GM19463 (cell line): ENCODE measurements at regions not wholly inside any gene's neighbourhood (a gene's known extent, or its start where the extent isn't known, plus 50 kb on each side); places are given as distances from the start of the nearest gene placed in this dataset.

Experiments
- ATAC-seq: cut with Tn5 transposase; IDR thresholded peaks from one replicate; pipeline ENCODE4 v1.9.1; 2021; ENCODE audit warnings: mild to moderate bottlenecking, moderate library complexity; ENCODE audit not compliant: unreplicated experiment

DNA sequence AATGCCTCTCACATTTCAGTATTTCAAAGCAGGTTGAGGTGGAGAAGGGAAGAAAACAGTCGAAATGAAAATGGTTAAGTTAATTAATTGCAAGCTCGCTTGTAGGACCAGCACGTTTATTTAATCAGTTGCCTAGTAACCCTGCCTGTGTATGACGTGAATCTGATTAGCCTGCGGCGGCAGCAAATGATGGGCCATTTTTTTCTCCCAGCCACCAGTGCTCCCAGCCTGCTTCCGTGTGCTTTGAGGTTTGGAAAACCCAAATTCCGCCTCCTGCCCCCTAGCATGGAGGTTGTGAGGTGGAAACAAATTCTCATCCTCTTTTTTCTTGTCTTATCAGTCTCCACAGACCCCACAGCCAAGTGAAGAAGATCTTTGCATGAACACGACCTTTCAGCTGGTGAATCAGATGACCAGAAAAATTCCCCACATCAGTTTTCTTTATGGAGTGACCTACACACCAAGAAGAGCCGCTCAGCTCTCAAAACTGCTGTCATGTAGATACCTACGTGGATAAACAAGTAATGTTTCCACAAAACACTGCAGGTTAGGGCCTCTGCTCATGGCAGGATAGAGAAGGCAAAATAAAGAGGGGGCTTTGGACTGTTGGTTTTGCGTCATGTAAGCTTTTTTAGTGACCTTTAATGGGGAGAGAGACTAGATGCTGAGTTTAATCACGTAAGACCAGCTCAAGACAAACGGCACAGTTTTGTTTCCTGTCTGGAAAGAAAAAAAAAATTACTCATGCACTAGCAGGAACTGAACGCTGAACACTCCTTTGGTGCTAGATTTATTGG, 572.9 kb upstream of the NOX3 start:
- ATAC-seq, result no peak

DNA sequence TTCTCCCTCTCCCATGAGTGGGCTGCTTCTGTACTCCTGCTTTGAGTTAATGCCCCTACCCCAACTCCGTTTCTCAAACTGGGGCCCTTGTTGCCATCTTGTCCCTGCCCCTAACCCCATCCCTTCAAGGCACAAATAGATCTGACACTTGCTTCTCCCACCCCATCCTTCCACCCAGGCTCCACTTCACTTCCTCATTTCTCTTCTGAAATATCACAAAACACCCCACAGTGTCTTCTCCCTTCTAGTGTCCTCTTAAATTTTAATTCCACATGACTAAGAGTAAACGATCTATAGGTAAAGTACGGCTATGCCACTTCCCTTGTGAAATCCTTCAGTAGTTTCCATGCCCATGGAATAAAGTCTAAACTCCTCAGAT, 571.6 kb upstream of the NOX3 start:
- ATAC-seq, result no peak

DNA sequence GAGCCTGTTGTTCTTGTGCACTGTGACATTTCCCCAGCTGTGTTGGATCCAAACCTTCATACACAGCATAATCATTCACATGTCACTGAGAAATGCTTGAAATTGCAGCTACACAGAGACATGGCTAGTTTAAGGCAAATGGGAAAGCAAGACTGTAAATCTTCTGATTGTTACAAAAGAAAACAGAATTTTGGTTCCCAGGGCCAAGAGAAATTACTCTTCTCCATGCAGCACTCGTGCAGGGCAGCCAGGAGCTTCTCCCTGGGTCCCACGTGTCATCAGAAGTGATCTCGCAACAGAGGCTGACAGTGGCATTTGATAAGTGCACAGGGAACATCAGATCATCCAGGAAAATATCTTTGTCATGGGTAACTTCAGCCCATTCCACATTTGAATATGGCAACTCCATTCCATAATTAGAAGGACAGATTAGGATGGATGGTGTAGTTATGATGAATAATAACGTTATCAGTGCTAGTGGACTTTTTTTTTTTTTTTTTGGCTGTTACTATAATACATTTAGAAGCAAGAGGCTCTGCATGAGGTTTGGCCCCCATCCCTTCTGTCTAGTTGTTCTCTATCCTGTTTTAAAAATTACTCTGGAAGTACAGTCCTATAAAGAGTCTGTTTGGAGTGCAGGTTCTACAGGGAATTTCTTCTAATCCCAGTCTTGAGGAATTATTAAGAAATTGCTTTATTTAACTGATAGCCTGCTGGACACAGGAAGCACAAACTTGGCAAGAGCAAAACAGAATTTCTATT, 571.0 kb upstream of the NOX3 start:
- no peak for ATAC-seq

DNA sequence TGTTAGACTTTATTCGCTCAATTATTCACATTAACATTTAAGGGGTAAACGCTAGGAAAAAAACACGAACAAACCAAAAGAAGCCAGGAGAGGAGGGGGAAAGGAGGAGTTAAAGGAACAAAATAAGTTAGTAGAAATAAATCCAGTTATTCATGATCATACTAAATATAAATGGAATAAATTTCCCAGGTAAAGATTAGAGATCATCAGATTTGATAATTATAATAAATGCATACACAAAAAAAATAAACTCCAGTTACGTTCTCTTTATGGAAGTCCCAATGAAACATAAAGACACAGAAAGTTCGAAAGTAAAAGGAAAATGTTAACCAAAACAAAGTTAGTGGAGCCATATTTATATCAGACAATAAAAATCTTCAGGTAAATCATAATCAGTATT, 568.7 kb upstream of the NOX3 start:
- no peak for ATAC-seq

DNA sequence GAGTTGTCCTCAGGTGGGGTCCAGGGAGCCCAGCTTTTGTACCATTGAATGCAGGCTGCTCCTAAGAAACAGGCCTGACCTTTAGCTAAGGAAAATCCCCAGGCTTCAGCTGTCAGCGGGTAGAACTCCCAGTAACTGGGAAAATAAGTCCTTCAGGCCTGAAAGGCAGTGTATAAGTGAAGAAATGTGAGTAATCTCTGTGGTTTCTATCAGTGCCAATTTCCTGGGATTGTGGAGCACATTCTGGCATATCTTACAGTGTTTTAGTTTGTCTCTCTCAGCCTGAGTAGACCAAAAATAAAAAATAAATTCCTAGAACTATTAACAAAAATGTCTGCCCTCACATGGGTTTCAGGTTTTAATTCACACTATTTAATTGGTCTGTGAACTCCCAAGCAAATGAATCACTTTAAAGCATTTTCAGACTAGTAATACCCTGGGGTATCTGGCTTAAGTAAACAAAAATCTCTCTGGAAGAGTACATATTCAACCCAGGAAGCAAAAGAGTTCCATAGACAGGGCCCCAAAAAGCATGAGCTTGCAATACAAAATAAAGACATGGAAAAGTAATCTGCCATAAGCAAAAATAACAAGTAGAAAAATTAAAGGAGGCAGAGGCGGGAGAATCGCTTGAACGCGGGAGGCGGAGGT, 566.2 kb upstream of the NOX3 start:
- no peak for ATAC-seq

DNA sequence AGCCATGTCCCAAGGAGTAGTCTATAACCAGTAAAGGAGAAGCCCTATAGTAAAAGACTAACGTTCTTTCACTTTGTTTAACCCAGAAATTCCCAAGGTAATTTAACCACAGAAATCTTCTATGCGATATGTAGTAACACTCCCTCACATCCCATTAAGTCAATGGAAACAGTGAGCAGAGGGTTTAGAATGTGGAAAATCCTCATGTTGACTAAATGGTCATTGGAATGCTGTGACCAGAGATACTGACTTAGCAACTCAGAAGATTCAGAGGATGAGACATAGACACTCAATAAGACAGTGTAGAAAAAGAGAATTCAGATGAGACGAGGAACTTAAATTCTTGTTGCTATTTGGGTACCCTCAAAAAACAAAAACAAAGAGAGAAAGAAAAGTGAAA, 562.2 kb upstream of the NOX3 start:
- ATAC-seq, result no peak

DNA sequence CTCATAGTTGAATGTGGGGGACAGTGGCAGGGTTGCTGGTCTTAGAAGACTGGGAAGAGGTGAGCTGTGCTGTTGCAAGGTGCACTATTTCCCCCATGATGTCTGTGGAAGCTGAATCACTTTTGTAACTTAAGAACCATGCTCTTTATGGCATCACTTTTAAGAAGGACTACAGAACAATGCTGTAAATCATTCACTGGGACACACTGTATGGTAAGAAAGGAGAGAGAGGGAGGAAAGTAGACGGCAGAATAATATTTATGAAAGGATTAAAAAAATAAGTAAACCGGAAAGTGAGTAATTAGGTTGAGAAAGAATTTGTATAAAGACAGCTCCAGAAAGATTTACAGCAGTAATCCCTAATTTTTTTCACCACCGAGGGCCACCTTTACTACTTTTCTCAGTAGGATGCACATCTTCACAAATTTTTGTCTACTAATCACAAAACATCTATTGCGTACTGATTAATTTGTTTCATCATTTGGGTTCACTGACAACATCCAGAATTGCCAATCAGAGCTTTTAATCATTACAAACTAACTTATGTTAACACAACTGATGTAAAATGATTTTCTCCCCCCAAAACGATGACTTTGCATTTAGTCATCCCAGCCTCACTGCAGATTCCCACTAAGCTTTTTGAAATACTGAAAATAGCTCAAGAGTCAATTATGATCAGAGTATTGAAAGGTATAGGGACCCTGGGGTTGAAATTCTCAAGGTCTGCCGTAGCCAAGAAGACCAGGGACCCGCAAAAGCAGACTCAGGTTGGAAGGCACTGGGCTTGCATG, 560.7 kb upstream of the NOX3 start:
- ATAC-seq, result no peak

DNA sequence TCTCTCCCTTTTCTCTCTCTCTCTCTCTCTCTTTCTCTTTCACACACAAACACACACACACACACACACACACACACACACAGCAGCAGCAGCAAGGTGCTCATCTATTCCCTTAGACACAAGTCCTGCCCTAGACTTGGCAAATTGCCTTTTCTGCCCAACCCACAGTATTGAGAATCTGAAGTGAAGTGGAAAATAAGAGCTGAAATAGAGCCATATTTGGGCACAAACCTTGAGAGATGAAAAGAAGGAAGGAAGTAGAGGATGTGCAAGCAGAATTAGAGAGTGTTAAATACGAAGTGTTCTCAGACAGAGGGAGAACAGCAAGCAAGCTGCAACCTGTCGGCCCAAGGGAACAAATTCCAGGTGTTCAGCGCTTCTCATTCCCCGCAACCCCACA, 557.5 kb upstream of the NOX3 start:
- ATAC-seq, result no peak

DNA sequence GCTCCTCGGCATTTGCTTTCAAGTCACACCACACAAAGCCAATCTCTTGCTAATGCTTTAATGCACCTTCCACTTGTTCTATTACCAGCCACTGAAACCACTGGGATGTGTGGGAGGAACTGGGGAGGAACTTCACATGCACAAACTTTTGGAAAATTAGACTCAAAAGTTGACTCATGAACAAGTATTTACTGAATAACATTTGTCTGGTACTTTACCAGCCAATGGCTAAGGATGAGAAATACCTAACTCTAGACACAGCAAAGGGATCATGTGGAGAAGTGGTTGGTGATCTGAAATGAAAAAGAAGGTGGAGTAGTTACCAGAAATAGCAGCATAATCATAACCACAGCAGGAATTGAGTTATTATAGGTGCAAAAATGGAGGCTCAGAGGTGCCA, 554.0 kb upstream of the NOX3 start:
- ATAC-seq, result no peak

DNA sequence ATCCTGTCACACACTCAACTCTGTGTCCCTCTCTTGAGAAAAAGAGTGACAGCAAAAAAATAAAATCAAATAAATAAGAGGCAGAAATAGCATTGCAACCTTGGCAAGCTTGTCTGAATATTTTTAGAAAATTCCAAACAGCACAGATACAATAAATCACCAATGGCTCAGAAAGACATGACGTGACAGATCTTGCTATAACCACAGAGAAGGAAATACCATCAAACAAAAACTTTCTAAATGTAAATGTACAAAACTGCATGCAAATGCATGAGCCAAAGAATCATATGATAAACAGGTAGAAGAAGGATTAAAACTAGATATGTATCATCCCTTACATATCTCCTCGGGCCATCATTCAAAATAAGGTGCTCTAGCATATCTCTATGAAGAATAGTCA, 549.2 kb upstream of the NOX3 start:
- no peak for ATAC-seq

DNA sequence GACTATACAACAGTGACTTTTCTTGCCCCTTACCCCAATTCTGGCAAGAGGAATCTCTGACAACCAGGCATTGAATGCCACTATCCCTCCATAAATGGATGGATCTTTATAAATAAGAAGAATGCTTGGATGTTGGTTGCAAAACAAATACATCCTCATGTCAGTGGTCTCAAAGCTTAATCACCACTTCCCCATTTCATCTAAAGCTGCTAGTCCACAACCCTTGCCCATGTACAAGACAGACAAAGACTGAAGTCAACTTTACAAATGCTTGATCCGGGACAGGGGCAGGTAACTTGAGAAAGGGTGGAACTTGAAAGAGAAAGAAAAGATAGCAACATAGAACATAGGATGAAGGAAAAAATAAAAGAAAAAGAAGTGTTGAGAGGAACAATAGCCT, 540.5 kb upstream of the NOX3 start:
- ATAC-seq, result no peak

DNA sequence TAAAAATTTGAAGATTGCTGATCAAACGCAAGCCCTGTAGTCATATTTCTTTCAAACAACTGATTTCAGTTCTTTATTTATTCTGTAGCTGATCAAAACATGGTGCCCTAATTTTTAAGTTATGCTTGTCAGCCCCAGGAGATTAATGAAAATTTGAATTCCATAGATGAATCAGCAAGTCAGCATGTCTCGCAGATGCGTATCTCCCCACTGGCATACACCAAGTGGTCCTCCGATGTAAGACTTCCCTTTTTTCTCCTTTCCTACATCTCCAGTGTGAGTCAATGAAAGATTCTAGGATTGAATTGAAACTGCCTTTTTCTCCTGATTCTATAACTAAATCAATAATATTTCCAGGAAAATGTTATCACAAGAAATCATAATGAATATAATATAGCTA, 539.6 kb upstream of the NOX3 start:
- ATAC-seq, result no peak

DNA sequence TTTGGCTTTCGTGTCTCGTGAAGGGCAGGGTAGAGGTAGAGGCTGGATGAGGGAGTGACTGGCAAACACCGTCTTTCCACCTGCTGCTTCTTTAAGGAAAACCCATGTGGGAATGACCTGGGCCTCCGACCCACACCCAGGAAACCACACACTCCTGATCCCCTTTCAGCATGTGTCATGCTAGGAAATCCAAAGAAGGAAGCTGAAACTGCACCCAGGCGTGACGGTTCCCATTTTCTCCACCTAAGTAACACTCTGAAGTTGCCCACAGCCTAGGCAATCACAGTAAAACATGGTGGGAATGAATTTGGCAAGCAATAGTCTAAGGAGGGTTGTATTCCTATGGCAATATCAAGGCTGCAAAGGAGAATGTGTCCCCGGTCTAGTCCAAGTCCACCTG, 538.4 kb upstream of the NOX3 start:
- ATAC-seq, result no peak

DNA sequence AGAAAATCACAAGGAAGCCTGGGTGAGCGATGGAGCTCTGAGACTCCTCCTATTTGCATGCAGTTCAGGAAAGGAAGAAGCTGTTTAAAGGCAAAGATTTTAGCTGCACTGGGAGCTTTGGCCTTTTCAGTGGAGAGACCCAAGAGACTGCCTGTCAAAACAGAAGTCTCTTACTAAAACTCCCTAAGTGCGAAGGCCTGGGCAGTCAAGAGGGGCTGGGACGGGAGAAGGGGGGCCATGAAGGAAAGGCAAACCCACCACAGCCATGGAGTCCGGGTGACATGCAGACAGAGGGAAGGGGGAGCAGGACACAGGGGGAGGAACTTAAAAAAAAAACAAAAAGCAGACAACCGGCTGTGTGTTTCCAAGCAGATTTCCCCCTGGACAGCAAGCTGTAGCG, 537.6 kb upstream of the NOX3 start:
- no peak for ATAC-seq

DNA sequence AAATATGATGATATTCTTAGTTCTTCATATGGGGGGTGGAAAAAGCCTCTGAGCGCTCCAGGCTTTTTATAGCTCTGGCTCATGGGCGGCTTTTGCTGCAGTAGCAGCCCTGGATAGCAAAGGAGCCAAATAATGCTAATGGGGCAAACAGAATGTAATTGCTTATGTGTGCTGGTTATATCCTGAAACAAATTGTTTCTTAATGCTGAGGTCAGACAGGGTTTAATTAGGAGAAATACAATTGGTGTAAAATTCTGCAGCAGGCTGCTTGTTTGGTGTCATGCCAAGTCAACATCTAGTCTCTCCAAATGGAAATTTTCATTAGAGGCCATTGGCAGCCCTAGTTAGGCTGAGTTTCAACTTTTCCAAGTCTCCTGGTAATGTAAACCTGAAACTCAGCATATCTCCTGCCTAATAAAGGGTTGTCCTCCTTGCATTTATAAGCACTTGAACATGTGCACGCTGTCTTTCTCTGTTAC, 530.1 kb upstream of the NOX3 start:
- no peak for ATAC-seq

DNA sequence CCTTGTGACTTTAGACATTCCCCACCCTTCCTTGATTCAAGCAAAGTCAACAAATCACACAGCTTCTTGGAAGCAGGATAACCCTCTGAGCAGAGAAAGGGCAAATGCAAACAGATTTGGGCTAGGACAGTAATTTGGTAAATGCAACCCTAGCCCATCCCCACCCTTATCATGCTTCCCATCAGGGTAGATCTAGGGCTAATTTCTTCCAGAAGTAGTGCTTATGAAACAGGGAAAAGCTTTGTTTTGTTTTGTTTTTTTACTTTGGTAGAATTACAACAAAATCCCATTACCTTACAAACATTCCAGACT, 525.1 kb upstream of the NOX3 start:
- ATAC-seq, result no peak

DNA sequence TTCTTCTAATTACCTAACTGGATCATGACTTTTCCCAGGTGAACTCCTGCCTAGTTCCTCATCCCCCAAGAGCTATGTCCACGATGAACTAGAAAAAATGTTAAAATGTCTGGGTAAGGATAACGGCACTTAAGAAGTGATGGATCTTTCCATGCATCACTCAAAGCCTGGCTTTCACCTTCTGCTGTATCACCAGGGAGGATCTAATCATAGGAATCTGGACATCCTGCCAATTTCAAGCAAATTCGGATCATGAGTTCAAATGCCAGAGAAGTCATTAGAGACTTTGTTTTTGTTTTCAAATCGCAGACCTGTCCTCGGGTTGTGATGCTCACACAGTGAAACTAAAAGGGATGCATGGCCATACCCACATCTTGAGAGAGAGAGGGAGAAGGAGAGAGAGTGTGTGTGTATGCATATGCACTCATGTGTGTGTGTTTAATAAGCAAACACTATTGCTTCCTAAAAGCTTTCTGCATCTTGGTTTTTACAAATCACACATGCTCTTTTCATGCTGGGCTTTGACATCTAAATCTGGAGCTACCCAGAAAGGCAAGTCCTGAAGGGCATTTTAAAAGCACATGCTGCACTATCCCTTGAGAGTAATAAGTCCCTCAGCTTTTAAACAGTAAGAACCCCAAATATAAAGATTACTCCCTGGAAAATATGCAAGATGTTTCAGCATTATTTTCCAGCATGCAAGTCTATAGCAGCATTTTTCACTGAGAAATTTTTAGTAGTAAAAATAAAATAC, 524.6 kb upstream of the NOX3 start:
- ATAC-seq, result no peak

DNA sequence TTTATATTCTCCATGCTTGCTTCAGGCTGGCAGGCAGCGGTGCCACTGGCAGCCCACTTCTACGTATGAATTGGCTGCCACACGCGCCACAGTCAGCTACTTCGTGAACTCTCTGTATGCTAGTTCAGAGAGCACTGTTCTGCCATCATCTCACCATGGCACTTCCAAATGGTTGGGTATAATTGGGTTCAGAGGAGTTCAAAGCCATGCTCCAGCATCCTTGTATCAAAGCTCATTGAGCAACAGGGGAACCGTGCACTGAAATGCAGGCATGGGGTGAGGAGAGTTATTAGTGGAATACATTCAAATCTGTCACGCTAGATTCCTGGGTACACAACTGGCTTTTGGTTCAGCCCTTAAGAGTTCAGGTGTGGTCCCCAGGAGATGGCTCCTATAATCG, 519.9 kb upstream of the NOX3 start:
- ATAC-seq, result no peak

DNA sequence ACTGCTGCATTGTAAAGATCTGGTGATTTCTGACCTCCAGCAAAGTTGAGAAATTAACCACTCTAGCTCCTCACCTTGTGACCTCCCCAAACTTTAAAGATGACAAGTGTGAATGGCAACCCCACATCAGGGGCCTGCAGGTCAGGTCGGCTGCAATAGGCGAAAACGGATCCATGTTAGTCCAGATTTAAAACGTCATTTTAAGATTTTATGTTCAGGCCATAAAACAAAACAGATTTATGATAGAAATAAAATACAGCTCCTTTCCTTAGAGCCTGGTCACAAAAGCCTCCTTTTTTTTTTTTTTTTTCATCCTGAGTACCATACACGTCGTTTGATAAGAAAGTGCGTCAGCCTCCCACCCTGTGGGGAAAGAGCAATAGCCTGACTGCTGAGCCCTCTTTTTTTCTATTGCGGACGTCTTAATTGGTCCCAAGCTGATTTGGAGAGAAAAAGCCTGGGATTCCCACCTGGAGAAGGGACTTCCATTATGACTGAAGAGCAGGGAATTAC, 519.2 kb upstream of the NOX3 start:
- ATAC-seq, result no peak

DNA sequence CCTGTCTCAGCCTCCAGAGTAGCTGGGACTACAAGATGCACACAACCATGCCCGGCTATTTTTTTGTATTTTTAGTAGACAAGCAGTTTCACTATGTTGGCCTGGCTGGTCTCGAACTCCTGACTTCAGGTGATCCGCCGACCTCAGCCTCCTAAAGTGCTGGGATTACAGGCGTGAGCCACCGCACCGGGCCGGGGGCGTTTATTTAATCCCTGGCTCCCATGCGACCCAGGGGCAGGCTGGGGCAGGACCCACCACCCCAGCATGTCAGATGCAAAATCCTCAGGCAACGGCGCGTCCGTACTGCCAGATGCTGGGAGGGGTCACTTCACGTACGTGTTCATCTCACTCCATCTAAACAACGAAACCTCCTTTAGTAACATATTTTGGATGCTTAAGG, 518.7 kb upstream of the NOX3 start:
- no peak for ATAC-seq
